ENCODE measurements at regions not wholly inside any gene's neighbourhood (a gene's known extent, or its start where the extent isn't known, plus 50 kb on each side); places are given as distances from the start of the nearest gene placed in this dataset.

DNA sequence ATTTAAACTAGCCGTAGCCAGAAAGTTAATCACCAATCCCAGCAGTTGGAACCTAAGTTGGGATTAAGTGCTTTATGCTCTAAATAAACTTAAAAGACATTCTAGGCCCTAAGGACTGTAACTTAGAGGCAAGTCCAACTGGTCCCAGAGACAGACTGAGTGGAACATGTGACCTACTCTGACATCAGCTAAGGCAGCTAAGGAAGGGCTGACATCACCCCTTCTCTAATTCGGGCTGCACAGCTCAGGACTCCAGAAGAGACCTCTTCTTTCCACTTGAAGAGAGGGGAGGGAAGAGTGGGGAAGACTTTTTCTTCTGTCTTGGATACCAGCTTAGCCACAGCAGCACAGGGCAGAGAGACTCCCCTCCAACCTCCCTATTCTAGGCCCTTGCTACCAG lies 565.2 kb downstream of the CDH8 start:
- ChIA-PET CTCF (no interaction called here), POLR2A (no interaction called here)
- TF ChIP-seq, protein P1, sequence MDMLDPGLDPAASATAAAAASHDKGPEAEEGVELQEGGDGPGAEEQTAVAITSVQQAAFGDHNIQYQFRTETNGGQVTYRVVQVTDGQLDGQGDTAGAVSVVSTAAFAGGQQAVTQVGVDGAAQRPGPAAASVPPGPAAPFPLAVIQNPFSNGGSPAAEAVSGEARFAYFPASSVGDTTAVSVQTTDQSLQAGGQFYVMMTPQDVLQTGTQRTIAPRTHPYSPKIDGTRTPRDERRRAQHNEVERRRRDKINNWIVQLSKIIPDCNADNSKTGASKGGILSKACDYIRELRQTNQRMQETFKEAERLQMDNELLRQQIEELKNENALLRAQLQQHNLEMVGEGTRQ (IDR thresholded peaks at IDR 0.05), result no peak
- no peaks in the 10 kb centered on the region for H3K9me3 ChIP-seq
- H3K4me1 ChIP-seq, result no peaks in the 10 kb centered on the region
- ATAC-seq, result no peak
- 3% methylated on average over 2 of the region's 2 CpGs for WGBS (ENCODE audit: missing lambda C conversion rate)
- no peak for DNase-seq (ENCODE audit: low read depth in 1 of 2, low spot score in 1 of 2)
- no peak overlapping the region for H3K4me3 ChIP-seq
- FAIRE-seq, result no peak
- no peak overlapping the region for H3K4me2 ChIP-seq
- H3K27ac ChIP-seq, result no peak overlapping the region

DNA sequence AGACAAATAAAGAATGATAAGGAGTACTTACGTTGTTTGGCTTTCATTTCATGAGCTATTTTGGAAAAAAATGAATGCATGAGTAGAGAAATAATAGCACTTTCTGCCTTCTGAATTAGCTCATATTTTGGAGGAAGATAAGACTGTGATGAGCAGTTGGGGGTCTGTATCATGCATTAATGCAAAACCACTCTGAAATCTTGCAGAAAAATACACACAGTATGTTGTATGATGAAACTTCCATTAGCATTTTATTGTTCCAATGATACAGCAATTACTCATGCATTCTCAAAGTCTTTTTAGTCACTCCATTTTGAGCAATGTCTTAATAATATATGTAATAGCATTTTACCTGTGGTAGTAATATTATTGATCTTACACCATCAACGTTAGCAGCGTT lies 571.0 kb downstream of the CDH8 start:
- ATAC-seq (no peak), FAIRE-seq (no peak), DNase-seq (ENCODE audit: low read depth in 1 of 2, low spot score in 1 of 2) (no peak)
- Histone ChIP-seq H3K9me3 (no peaks in the 10 kb centered on the region), H3K4me1 (no peaks in the 10 kb centered on the region), H3K27ac (no peak overlapping the region), H3K4me3 (no peak overlapping the region), H3K4me2 (no peak overlapping the region)
- TF ChIP-seq HDAC2 (IDR thresholded peaks at IDR 0.05), result no peak
- no peak for TF ChIP-seq POLR2AphosphoS2 (conservative IDR thresholded peaks at IDR 0.05; ENCODE audit: low read length)
- TF ChIP-seq MAZ (IDR thresholded peaks at IDR 0.05; ENCODE audit: borderline replicate concordance, low read depth, low read length), result no peak
- TF ChIP-seq, protein P2, sequence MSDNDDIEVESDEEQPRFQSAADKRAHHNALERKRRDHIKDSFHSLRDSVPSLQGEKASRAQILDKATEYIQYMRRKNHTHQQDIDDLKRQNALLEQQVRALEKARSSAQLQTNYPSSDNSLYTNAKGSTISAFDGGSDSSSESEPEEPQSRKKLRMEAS (IDR thresholded peaks at IDR 0.05), result no peak
- no peak for TF ChIP-seq CEBPB (IDR thresholded peaks at IDR 0.05)
- no peak for TF ChIP-seq FOSL2 (IDR thresholded peaks at IDR 0.05)
- no peak for TF ChIP-seq FOSL2 (CRISPR knock-in tag; IDR thresholded peaks at IDR 0.05)
- TF ChIP-seq, protein P3, sequence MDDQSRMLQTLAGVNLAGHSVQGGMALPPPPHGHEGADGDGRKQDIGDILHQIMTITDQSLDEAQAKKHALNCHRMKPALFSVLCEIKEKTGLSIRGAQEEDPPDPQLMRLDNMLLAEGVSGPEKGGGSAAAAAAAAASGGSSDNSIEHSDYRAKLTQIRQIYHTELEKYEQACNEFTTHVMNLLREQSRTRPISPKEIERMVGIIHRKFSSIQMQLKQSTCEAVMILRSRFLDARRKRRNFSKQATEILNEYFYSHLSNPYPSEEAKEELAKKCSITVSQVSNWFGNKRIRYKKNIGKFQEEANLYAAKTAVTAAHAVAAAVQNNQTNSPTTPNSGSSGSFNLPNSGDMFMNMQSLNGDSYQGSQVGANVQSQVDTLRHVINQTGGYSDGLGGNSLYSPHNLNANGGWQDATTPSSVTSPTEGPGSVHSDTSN (IDR thresholded peaks at IDR 0.05), result no peak
- TF ChIP-seq BHLHE40 (IDR thresholded peaks at IDR 0.05; ENCODE audit: low read depth, low read length), result no peak
- no peak for TF ChIP-seq EHMT2 (IDR thresholded peaks at IDR 0.05; ENCODE audit: low read depth)
- no peak for TF ChIP-seq CHD2 (IDR thresholded peaks at IDR 0.05; ENCODE audit: low read length, partially characterized antibody)
- no peak for TF ChIP-seq RAD21 (conservative IDR thresholded peaks at IDR 0.05 in 1 of 2, IDR thresholded peaks at IDR 0.05 in 1 of 2)
- TF ChIP-seq POLR2A (IDR thresholded peaks at IDR 0.05; ENCODE audit: low read length), result no peak
- TF ChIP-seq SREBF2 (IDR thresholded peaks at IDR 0.05), result no peak
- TF ChIP-seq ZFP36 (IDR thresholded peaks at IDR 0.05; ENCODE audit: borderline replicate concordance, partially characterized antibody), result no peak
- WGBS (ENCODE audit: missing lambda C conversion rate), result 2% methylated on average over 3 of the region's 3 CpGs
- ChIA-PET POLR2A (no interaction called here), CTCF (no interaction called here)

DNA sequence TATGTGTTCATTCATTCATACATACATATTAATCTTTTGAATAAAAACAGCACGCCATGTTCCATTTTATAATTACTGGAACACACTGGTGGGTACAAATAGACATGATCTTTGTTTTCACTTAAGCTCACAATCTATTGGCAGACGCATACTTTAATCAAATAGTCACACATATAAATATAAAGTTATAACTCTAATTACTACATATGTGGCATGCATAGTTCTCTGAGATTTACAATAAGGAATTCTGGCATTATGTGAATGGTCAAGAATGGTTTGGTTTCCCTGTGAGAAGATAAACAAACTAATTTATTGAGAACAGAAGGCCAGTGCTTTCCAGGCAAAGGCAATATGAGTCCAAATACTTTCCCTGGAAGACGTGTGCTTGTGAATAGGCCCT lies 576.2 kb downstream of the CDH8 start:
- WGBS (ENCODE audit: missing lambda C conversion rate), result 16% methylated on average over 3 of the region's 3 CpGs
- FAIRE-seq (peak; percentile 32), DNase-seq (ENCODE audit: low read depth in 1 of 2, low spot score in 1 of 2) (no peak), ATAC-seq (no peak)
- Histone ChIP-seq H3K4me3 (no peak overlapping the region), H3K4me1 (no peaks in the 10 kb centered on the region), H3K27ac (no peak overlapping the region), H3K4me2 (no peak overlapping the region), H3K9me3 (no peaks in the 10 kb centered on the region; the same call in 2 of the 3 replicates)
- POLR2A ChIA-PET, result no interaction called here
- CTCF ChIA-PET, result no interaction called here
- TF ChIP-seq RNF2 (IDR thresholded peaks at IDR 0.05; ENCODE audit: borderline replicate concordance, low read depth), result no peak
- TF ChIP-seq HEYL (CRISPR knock-in tag; IDR thresholded peaks at IDR 0.05), result no peak
- no peak for TF ChIP-seq KDM1A (IDR thresholded peaks at IDR 0.05; ENCODE audit: low read depth)
- TF ChIP-seq RAD21 (conservative IDR thresholded peaks at IDR 0.05 in 1 of 2, IDR thresholded peaks at IDR 0.05 in 1 of 2), result no peak
- no peak for TF ChIP-seq PHF8 (IDR thresholded peaks at IDR 0.05; ENCODE audit: borderline replicate concordance, low read depth)
- TF ChIP-seq, protein P4, sequence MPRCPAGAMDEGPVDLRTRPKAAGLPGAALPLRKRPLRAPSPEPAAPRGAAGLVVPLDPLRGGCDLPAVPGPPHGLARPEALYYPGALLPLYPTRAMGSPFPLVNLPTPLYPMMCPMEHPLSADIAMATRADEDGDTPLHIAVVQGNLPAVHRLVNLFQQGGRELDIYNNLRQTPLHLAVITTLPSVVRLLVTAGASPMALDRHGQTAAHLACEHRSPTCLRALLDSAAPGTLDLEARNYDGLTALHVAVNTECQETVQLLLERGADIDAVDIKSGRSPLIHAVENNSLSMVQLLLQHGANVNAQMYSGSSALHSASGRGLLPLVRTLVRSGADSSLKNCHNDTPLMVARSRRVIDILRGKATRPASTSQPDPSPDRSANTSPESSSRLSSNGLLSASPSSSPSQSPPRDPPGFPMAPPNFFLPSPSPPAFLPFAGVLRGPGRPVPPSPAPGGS (IDR thresholded peaks at IDR 0.05), result no peak
- no peak for TF ChIP-seq EHMT2 (IDR thresholded peaks at IDR 0.05; ENCODE audit: low read depth)
- TF ChIP-seq SREBF2 (IDR thresholded peaks at IDR 0.05), result no peak
- no peak for TF ChIP-seq CBX8 (IDR thresholded peaks at IDR 0.05)
- TF ChIP-seq, protein P5, sequence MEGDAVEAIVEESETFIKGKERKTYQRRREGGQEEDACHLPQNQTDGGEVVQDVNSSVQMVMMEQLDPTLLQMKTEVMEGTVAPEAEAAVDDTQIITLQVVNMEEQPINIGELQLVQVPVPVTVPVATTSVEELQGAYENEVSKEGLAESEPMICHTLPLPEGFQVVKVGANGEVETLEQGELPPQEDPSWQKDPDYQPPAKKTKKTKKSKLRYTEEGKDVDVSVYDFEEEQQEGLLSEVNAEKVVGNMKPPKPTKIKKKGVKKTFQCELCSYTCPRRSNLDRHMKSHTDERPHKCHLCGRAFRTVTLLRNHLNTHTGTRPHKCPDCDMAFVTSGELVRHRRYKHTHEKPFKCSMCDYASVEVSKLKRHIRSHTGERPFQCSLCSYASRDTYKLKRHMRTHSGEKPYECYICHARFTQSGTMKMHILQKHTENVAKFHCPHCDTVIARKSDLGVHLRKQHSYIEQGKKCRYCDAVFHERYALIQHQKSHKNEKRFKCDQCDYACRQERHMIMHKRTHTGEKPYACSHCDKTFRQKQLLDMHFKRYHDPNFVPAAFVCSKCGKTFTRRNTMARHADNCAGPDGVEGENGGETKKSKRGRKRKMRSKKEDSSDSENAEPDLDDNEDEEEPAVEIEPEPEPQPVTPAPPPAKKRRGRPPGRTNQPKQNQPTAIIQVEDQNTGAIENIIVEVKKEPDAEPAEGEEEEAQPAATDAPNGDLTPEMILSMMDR (IDR thresholded peaks at IDR 0.05), result no peak
- no peak for TF ChIP-seq CBX2 (IDR thresholded peaks at IDR 0.05; ENCODE audit: borderline replicate concordance, low read depth)
- TF ChIP-seq, protein P6, sequence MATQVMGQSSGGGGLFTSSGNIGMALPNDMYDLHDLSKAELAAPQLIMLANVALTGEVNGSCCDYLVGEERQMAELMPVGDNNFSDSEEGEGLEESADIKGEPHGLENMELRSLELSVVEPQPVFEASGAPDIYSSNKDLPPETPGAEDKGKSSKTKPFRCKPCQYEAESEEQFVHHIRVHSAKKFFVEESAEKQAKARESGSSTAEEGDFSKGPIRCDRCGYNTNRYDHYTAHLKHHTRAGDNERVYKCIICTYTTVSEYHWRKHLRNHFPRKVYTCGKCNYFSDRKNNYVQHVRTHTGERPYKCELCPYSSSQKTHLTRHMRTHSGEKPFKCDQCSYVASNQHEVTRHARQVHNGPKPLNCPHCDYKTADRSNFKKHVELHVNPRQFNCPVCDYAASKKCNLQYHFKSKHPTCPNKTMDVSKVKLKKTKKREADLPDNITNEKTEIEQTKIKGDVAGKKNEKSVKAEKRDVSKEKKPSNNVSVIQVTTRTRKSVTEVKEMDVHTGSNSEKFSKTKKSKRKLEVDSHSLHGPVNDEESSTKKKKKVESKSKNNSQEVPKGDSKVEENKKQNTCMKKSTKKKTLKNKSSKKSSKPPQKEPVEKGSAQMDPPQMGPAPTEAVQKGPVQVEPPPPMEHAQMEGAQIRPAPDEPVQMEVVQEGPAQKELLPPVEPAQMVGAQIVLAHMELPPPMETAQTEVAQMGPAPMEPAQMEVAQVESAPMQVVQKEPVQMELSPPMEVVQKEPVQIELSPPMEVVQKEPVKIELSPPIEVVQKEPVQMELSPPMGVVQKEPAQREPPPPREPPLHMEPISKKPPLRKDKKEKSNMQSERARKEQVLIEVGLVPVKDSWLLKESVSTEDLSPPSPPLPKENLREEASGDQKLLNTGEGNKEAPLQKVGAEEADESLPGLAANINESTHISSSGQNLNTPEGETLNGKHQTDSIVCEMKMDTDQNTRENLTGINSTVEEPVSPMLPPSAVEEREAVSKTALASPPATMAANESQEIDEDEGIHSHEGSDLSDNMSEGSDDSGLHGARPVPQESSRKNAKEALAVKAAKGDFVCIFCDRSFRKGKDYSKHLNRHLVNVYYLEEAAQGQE (IDR thresholded peaks at IDR 0.05), result no peak
- TF ChIP-seq EHF (CRISPR knock-in tag; IDR thresholded peaks at IDR 0.05), result no peak
- no peak for TF ChIP-seq HDAC2 (IDR thresholded peaks at IDR 0.05)
